GM18951 (cell line): ENCODE measurements at regions not wholly inside any gene's neighbourhood (a gene's known extent, or its start where the extent isn't known, plus 50 kb on each side); places are given as distances from the start of the nearest gene placed in this dataset.

Experiments used
- POLR2A ChIP-seq: IDR thresholded peaks from 4 replicates; pipeline ENCODE4 v1.6.1; 2011; ENCODE audit warnings: mild to moderate bottlenecking; ENCODE audit not compliant: insufficient read length, insufficient read depth; ENCODE audit errors: extremely low read depth
- in situ Hi-C: fragments of 300-500 bp; cut with MboI; formaldehyde crosslinking; loops from one replicate; pipeline ENCODE4 v1.12.0; 2022; ENCODE audit warnings: low sequenced_read_pairs, mixed read lengths, inconsistent platforms; ENCODE audit not compliant: unreplicated experiment

DNA sequence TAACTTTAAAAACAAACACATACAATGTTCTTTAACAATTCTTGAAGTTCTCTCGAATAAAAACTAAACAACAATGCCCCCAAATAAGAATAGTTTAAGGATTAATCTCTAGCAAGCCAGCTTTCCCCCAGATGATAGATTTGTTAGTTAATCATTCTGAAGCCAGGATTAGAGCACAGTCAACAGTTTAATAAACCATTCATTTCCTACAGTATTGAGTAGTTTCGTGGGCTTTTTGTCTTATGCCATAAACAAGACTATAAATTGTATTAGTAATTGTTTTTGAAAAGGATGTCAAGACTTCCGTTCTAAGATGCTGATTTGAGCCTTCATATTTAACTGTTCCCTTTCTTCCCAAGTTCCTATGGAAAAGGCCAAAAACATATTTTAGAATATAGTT is 136.6 kb downstream of the PIK3R1 start:
- in situ Hi-C loops = no loop called here
- TF ChIP-seq POLR2A = no peak

DNA sequence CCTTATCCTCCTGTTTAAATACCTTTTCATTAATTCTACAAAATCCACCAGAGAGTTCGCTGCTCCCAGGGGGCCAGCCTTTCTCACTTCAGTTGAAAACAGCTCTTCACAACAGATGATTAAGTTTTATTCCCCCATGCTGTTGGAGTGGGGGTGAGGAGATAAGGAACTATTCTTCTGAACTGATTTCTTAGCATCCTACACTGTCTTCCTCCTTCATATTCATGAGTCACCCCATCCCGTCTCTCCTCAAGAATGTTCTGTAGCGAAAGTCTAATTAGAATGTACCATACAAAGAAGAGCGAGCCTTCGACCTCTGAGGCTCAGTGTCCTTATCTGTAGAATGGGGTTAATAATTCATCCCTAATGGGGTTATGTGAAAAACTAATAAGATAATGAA is 138.0 kb downstream of the PIK3R1 start:
- no peak for TF ChIP-seq POLR2A
- in situ Hi-C loops = no loop called here

DNA sequence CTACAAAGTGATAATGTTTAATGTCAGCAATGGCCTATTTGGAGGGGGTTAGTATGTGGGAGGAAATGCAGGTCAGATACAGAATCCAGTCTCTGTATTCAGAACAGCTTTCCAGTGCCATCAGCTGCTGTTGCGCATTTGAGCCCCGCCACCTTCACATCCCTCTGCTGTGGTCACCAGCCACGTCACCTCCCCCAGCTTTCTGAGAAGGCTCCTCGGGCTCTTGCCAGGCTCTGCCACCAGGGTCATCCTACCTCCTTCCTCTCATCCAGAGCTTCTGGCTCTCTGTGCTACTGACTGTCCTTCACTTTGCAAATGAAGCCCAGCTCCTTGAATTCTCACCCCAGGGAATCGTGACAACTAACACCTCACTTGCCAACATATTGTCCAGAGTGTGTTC is 138.8 kb downstream of the PIK3R1 start:
- TF ChIP-seq POLR2A = no peak
- in situ Hi-C loops = no loop called here

DNA sequence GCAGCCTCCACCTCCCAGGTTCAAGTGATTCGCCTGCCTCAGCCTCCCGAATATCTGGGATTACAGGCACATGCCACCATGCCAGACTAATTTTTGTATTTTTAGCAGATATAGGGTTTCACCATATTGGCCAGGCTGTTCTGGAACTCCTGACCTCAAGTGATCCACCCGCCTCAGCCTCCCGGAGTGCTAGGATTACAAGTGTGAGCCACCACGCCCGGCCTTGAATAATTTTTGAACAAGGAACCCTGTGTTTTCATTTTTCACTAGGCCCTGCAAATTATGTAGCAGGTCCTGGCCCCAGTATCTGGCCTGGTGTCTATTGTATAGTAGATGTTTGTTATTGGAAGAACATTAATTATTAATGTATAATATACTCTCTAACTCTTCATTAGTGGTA is 140.7 kb downstream of the PIK3R1 start:
- in situ Hi-C loops = no loop called here
- no peak for TF ChIP-seq POLR2A

DNA sequence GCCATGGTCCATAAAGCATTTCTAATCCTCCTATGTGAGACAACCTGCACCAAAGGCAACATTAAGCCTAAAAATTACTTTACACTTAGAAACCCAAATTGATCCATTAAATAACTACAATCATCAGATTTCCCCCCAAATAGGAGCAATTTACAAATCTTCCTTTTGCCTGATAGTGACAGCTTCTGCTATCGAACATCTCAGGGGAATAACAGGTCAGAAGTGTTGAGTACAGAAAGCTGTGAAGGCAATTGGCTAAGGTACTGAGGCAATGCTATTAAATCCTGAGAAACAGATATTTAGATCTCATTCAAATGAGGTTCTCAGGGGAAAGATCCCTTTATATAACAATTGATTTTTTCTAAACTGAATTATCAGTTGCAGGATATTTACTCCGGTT is 141.1 kb downstream of the PIK3R1 start:
- in situ Hi-C loops = no loop called here
- no peak for TF ChIP-seq POLR2A

DNA sequence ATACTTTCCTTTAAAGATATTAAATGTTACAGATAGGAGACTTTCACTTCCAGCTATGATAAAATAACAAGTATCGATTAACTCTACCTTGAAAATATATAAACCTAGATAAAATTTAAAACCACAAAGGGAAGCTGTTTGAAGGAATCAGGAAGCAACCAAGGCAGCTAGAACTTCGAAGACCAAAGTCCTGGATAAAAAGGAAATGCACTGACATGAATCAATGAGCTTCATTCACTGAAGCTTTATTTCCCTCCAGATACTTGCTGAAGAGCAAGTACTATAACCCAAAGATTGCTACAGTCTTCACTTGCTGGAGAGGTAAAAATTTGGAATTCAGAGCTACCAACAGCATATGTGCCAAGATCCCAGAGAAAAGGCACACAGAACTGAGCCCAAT is 144.1 kb downstream of the PIK3R1 start:
- in situ Hi-C loops = no loop called here
- TF ChIP-seq POLR2A = no peak

DNA sequence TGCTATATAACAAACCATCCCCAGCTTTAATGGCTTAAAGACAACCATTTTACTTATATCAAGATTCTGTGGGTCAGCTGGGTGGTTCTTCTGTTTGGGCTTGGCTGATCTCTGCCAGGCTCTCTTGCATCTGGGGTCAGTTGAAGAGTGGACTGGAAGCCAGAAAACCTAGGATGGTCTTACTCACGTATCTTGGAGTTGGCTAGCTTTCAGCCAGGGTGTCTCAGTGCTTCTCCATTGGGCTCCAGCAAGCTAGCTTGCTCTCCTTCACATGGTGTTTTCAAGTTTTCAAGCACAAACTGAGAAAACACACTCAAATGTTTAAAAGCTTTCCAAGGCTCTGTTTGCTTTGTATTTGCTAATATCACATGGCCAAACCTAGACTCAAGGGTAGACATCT is 146.8 kb downstream of the PIK3R1 start:
- in situ Hi-C loops = no loop called here
- no peak for TF ChIP-seq POLR2A

DNA sequence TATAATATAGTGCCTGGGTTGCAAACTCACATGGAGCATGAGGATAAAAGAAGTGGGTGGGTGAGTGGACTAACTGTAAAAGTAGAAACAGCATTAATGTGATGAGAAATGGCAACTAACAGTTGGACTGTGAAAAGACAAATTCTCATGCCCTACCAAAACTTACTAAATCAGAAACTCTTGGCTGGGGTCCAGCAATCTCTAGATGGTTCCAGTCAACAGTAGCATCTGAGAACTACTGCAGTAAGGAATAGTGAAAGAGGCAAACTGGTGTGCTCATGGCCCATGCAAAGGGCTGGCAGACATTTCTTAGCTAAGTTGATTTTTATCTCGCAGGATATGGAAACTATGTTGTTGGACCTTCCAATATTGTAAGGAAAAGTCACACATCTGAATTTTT is 150.3 kb downstream of the PIK3R1 start:
- no peak for TF ChIP-seq POLR2A
- in situ Hi-C loops = no loop called here

DNA sequence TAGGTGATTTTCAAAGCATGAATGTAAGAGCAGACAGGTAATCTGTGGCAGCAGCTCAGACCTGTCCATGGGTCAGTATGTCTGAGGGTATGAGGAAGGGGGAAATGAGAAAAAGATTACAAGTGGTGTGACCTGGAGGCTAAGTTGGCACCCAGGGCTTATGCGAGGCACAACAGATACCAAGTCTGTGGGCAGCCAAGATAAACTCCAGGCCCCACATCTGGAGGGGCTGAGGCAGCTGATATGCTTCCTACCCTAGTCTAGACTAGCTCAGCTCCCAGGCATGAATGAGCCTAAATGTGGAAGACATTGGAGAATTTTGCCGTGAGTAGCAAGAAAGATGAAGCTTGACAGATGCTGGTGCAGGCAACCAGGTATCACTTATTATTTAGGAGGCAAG is 151.7 kb downstream of the PIK3R1 start:
- in situ Hi-C loops = no loop called here
- no peak for TF ChIP-seq POLR2A

DNA sequence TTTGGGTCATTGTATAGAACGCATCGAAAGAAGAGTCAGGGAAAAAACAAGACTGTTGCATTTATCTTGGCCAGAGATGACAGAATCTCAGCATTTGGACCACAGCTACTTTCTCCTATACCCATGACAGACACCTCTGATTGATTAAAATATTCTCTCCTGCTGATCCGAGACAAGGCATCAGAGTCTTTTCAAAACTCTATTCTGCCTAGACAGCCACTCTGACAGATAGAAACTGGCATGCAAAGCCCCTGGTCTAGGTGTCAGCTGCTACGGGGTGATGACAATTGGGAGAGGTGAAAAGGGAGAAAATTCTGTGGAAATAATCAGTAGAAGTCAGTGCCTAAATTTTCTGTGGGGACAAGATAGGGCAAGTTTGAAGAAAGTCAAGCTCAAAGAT is 152.2 kb downstream of the PIK3R1 start:
- no peak for TF ChIP-seq POLR2A
- in situ Hi-C loops = no loop called here

DNA sequence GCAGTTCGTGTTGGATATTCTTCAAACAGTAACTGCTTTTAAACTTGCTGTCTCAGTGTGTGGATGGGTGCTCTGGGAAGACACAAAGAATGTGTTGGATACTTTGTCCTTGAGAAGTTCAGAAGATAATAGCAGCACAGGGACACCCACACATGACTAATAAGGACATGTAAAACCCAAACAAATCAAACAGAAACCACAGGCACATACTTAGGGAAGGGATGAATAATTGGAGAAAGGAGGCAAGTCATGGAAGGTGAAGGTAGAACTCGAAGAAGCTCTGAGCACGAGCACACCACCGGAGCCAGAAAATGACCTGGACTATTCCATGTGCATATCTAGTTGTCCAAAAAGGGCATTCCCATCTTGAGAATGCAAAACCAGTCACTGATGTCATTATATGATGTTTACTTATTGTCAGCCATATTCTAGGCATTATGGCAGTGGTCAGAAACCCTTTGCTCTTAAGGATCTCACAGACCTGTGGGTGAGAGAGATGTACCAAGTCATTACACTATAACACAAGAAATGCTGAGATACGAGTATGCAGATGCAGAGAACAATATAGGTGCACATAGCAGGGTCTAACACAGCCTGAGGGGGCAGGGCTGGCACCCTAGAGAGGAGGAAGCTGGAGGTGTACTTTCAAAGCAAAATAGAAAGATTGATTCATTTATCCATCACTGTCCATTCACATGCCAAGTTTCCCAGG is 152.9 kb downstream of the PIK3R1 start:
- no peak for TF ChIP-seq POLR2A

DNA sequence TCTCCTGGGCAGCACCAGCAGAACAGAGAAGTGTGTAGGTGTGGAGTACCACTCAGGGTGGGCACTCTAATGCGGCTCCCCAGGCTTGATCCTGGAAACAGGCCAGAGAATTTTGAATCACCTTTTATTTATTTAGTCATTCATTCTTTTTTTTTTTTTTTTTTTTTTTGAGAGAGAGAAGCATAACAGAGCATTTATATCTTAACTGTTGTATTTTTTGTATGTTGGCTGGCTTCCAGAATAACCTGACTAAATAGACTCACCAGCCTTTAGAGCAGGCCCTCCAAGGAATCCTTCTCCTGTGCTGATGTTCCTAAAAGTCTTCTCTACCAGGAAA is 153.4 kb downstream of the PIK3R1 start:
- no peak for TF ChIP-seq POLR2A
- in situ Hi-C loops = no loop called here

More for the DNA sequence above, 152.9 kb downstream of the PIK3R1 start:
- in situ Hi-C loops = no loop called here

DNA sequence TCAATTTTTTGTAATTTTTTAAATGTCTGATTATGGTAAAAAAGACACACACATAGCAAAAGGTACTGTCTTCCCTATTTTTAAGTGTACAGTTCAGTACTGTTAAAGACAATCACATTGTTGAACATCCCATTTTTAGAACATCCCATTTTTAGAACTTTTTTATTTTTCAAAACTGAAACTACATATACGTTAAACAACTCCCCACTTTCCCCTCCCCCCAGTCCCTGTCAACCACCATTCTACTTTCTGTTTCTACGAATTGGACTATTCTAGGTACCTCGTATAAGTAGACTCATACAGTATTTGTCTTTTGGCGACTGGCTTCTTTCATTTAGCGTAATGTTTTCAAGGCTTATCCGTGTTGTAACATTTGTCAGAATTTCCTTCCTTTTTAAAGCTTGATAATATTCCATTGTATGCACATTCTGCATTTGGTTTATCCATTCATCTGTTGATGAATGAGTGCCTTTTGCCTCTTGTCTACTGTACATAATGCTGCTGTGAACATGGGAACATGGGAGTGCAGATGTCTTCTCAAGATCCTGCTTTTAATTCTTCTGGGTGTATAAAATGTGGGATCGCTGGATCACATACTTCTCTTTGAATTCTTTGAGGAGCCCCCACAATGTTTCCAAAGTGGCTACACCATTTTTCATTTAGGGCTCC is 154.0 kb downstream of the PIK3R1 start:
- in situ Hi-C loops = no loop called here
- TF ChIP-seq POLR2A = no peak

DNA sequence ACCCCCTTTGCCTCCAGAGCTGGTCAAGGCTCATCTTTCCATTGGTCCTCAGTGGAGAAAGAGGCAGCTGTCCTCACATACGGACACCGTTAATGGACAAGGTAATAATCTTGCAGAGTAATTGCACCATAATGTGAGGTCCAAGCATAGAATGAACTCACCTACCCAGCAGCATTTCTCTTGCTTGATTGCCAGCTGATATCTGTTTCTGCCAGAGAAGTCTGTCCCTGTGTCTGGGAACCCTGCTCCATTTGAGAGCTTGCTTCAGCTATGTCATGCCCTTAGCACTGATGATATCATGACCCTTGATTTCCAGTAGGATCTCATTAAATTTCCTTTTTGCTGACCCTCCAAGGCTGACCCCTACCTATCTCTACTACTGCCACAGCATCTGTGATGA is 154.6 kb downstream of the PIK3R1 start:
- in situ Hi-C loops = no loop called here
- no peak for TF ChIP-seq POLR2A
